H1 (cell line): ENCODE measurements at regions not wholly inside any gene's neighbourhood (a gene's known extent, or its start where the extent isn't known, plus 50 kb on each side); places are given as distances from the start of the nearest gene placed in this dataset.

Experiments
- ATF2 ChIP-seq: IDR thresholded peaks from 2 replicates; pipeline ENCODE4 v1.6.1; 2012; ENCODE audit warnings: low read length, inconsistent platforms
- CBX5 ChIP-seq: fragments of 300-800, 300-1000 bp; sonication (generic); IDR thresholded peaks from 2 replicates; pipeline ENCODE4 v1.7.1; 2016; ENCODE audit warnings: antibody characterized with exemption, low read length, low read depth
- CHD1 ChIP-seq: IDR thresholded peaks from 2 replicates; pipeline ENCODE4 v1.6.1; 2012; ENCODE audit warnings: low read depth, low read length, improper control_type of control experiment
- CHD7 ChIP-seq: fragments of 300-600 bp; sonication (generic); IDR thresholded peaks from 2 replicates; pipeline ENCODE4 v1.7.1; 2012; ENCODE audit warnings: low read length, moderate library complexity, mild to moderate bottlenecking, inconsistent platforms; ENCODE audit not compliant: insufficient replicate concordance
- KDM5A ChIP-seq: fragments of 200-600 bp; IDR thresholded peaks from 2 replicates; pipeline ENCODE4 v1.7.1; 2012; ENCODE audit warnings: mild to moderate bottlenecking, low read length, inconsistent platforms, mixed read lengths
- MAX ChIP-seq: IDR thresholded peaks from 2 replicates; pipeline ENCODE4 v1.6.1; 2012; ENCODE audit warnings: inconsistent platforms
- NRF1 ChIP-seq: IDR thresholded peaks from 2 replicates; pipeline ENCODE4 v1.6.1; 2011; ENCODE audit warnings: mild to moderate bottlenecking, low read depth, low read length, improper control_type of control experiment
- SP2 ChIP-seq: IDR thresholded peaks from 2 replicates; pipeline ENCODE4 v1.6.1; 2012; ENCODE audit warnings: mild to moderate bottlenecking, low read length, inconsistent platforms
- TAF7 ChIP-seq: optimal IDR thresholded peaks from 2 replicates; pipeline ENCODE3; 2011; ENCODE audit warnings: low read depth, mild to moderate bottlenecking, inconsistent platforms, low read length, moderate library complexity, borderline replicate concordance
- ZNF274 ChIP-seq: IDR thresholded peaks from 2 replicates; pipeline ENCODE4 v1.7.0; 2012; ENCODE audit warnings: low read length, borderline replicate concordance; ENCODE audit errors: extremely low read depth

- TF ChIP-seq CHD7 (no peak), NRF1 (no peak), CBX5 (no peak), TAF7 (no peak), KDM5A (no peak), MAX (no peak), CHD1 (no peak), ZNF274 (no peak), SP2 (no peak), ATF2 (no peak)
These were observed 121.0 kb upstream of the ATXN1 start (continued) for GRCh38 chr6:16882230-16882629.
